ENCODE measurements at regions not wholly inside any gene's neighbourhood (a gene's known extent, or its start where the extent isn't known, plus 50 kb on each side); places are given as distances from the start of the nearest gene placed in this dataset.

GRCh38 chr19:31072451-31072850, 276.8 kb downstream of the TSHZ3 start:
- H3K27me3 Mint-ChIP-seq (ENCODE audit: low read depth), result no peaks in the 10 kb centered on the region; the same call in 1 of the 2 replicates
- peaks cover 50% of the 10 kb centered on the region for H3K4me1 Mint-ChIP-seq
- no peak overlapping the region for H3K27ac Mint-ChIP-seq
- POLR2A ChIA-PET, result no interaction called here
- DNase-seq (ENCODE audit: low spot score) (no peak), ATAC-seq (no peak)
- H3K36me3 Mint-ChIP-seq, result no peaks in the 10 kb centered on the region
- no peaks in the 10 kb centered on the region for H3K9me3 Mint-ChIP-seq
- no peak overlapping the region for H3K4me3 Mint-ChIP-seq
- CTCF ChIA-PET, result no interaction called here
- TF ChIP-seq ETV6 (CRISPR knock-in tag; IDR thresholded peaks at IDR 0.05) (no peak), ZNF219 (CRISPR knock-in tag; IDR thresholded peaks at IDR 0.05; ENCODE audit: borderline replicate concordance) (no peak), ELF4 (CRISPR knock-in tag; IDR thresholded peaks at IDR 0.05; ENCODE audit: low read depth) (no peak), ZNF423 (CRISPR knock-in tag; IDR thresholded peaks at IDR 0.05) (no peak)

- Mint-ChIP-seq H3K27me3 (ENCODE audit: low read depth) (no peaks in the 10 kb centered on the region; the same call in 1 of the 2 replicates), H3K9me3 (no peaks in the 10 kb centered on the region), H3K27ac (no peak overlapping the region), H3K36me3 (no peaks in the 10 kb centered on the region), H3K4me1 (peaks cover 54% of the 10 kb centered on the region), H3K4me3 (no peak overlapping the region)
- ATAC-seq (peak; percentile 32; the same call in 1 of the 2 replicates), DNase-seq (ENCODE audit: low spot score) (no peak)
- TF ChIP-seq STAT6 (CRISPR knock-in tag; conservative IDR thresholded peaks at IDR 0.05; ENCODE audit: low read depth) (no peak), USF2 (CRISPR knock-in tag; IDR thresholded peaks at IDR 0.05) (no peak), ZNF121 (CRISPR knock-in tag; IDR thresholded peaks at IDR 0.05) (no peak), ZNF232 (CRISPR knock-in tag; IDR thresholded peaks at IDR 0.05) (no peak), ZBTB43 (CRISPR knock-in tag; IDR thresholded peaks at IDR 0.05) (no peak), ATF2 (CRISPR knock-in tag; IDR thresholded peaks at IDR 0.05; ENCODE audit: borderline replicate concordance, low read depth) (no peak), ZNF219 (CRISPR knock-in tag; IDR thresholded peaks at IDR 0.05; ENCODE audit: borderline replicate concordance) (no peak), ZNF512 (CRISPR knock-in tag; IDR thresholded peaks at IDR 0.05; ENCODE audit: borderline replicate concordance) (no peak), ZBTB21 (CRISPR knock-in tag; IDR thresholded peaks at IDR 0.05; ENCODE audit: borderline replicate concordance) (no peak), OVOL2 (CRISPR knock-in tag; IDR thresholded peaks at IDR 0.05; ENCODE audit: borderline replicate concordance) (no peak), ZSCAN18 (CRISPR knock-in tag; IDR thresholded peaks at IDR 0.05) (no peak), ATF3 (CRISPR knock-in tag; conservative IDR thresholded peaks at IDR 0.05) (no peak), TP53 (CRISPR knock-in tag; IDR thresholded peaks at IDR 0.05) (no peak), FOXK1 (CRISPR knock-in tag; IDR thresholded peaks at IDR 0.05) (no peak), CDX4 (CRISPR knock-in tag; IDR thresholded peaks at IDR 0.05; ENCODE audit: borderline replicate concordance) (no peak)
- ChIA-PET POLR2A (no interaction called here), CTCF (interaction anchor here (1.9 kb wide), 1 partner anchor 17 kb away, joined by 9 read pairs; no protein-coding TSS in a partner anchor)
Observed at GRCh38 chr19:31071136-31071855, 277.9 kb downstream of the TSHZ3 start.
